DOHH2 (cell line): ENCODE measurements at regions not wholly inside any gene's neighbourhood (a gene's known extent, or its start where the extent isn't known, plus 50 kb on each side); places are given as distances from the start of the nearest gene placed in this dataset.

ENCODE experiments used
- EZH2phosphoT487 ChIP-seq: fragments of 200-600 bp; sonication (generic); IDR thresholded peaks from 2 replicates; pipeline ENCODE4 v1.6.1; 2017; ENCODE audit warnings: borderline replicate concordance, mild to moderate bottlenecking, antibody characterized with exemption, low read length, moderate library complexity, mixed read lengths
- TF ChIP-seq, protein P1 (sequence below): fragments of 200-600 bp; sonication (generic); IDR thresholded peaks from one replicate; pipeline ENCODE4 v1.5.1; 2014; ENCODE audit warnings: antibody characterized with exemption, mild to moderate bottlenecking, low read depth, low read length; ENCODE audit not compliant: poor library complexity, severe bottlenecking

DNA sequence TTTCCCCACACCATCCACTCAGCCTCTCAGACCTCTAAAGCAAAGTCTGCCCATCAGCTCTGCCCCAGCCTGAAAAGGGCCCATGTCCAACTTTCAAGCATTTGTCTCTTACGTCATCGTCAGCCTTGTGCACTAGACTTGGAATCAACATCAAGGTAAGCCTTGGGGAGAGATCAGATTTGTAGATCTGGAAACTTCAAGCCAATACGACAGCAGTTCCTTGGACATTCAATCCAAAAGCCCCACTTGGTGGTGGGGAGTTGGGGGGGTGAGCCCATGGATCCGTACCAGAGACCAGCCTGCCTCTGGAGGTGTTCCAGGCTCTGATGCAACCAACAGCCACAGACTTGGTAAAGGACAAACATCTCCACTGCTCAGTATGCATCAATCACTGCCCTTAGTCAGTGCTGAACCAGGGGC is 206.8 kb upstream of the MEIS1 start:
- TF ChIP-seq, protein P1, sequence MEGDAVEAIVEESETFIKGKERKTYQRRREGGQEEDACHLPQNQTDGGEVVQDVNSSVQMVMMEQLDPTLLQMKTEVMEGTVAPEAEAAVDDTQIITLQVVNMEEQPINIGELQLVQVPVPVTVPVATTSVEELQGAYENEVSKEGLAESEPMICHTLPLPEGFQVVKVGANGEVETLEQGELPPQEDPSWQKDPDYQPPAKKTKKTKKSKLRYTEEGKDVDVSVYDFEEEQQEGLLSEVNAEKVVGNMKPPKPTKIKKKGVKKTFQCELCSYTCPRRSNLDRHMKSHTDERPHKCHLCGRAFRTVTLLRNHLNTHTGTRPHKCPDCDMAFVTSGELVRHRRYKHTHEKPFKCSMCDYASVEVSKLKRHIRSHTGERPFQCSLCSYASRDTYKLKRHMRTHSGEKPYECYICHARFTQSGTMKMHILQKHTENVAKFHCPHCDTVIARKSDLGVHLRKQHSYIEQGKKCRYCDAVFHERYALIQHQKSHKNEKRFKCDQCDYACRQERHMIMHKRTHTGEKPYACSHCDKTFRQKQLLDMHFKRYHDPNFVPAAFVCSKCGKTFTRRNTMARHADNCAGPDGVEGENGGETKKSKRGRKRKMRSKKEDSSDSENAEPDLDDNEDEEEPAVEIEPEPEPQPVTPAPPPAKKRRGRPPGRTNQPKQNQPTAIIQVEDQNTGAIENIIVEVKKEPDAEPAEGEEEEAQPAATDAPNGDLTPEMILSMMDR: no peak
- no peak for TF ChIP-seq EZH2phosphoT487
